VCaP (cell line): ENCODE measurements at regions not wholly inside any gene's neighbourhood (a gene's known extent, or its start where the extent isn't known, plus 50 kb on each side); places are given as distances from the start of the nearest gene placed in this dataset.

ENCODE experiments used
- H3K27ac ChIP-seq: fragments of 450-650 bp; 2 replicates; pipeline ENCODE4 v1.5.1; 2017
- CTCF ChIP-seq: fragments of 450-650 bp; conservative IDR thresholded peaks from 2 replicates; pipeline ENCODE4 v1.5.1; 2017; ENCODE audit warnings: mild to moderate bottlenecking, moderate library complexity

DNA sequence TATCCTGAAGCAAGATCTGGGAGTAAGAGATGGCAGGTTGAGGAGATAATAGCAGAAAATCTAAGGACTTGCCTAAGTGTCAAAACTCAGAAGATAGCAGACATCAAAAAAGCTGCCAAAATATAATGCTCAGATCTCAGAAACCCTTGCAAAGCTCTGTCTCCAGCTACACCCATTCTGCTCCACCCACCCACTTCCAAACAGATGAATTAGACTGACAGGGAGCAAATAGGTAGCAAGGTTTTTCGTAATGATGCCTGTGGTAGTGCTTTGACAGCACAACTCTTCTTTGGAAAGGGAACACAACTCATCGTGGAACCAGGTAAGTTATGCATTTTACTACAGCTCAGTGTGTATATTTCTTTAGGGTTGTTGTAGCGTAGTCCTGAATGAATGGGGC lies 132.6 kb downstream of the DAD1 start:
- TF ChIP-seq CTCF = no peak
- H3K27ac ChIP-seq = no peak overlapping the region

DNA sequence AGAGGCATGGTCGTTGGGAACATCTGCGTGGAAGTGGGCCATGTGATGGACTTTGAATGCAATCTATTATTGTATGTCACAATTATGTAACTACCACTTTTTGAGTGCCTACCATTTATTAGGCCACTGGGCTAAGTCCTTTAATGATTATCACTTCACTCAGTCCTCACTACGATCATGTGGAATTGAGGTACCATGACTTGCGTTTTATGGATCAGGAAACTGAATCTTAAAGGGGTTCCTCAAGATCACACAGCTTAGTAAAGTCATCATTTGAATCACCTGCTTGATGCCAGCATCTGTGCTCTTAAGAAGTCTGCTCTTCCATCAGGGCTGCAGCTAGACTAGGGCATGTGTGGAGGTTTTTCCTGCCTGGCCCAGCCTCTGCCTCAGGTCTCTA lies 136.7 kb downstream of the DAD1 start:
- no peak overlapping the region for H3K27ac ChIP-seq

DNA sequence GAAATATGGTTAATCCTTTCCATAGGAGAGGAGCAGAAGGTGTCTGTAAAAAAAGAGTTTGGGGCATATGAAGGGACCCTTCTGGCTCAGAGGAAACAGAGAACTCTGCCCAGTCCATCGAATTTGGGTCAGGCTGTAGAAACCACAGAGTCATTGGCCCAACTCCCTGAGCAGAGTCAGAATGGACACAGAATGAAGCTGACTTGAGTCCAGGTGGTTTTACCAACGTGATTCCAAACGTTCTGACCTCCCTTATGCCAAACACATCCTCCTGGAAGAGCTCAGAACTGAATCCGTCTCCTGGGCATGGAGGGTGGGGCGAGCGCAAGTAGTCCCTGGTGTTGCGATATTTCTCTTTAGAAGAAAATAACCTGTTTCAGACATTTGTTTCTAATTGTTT lies 138.8 kb downstream of the DAD1 start:
- TF ChIP-seq CTCF = no peak
- no peak overlapping the region for H3K27ac ChIP-seq

More for the DNA sequence above, 136.7 kb downstream of the DAD1 start:
- TF ChIP-seq CTCF = no peak

DNA sequence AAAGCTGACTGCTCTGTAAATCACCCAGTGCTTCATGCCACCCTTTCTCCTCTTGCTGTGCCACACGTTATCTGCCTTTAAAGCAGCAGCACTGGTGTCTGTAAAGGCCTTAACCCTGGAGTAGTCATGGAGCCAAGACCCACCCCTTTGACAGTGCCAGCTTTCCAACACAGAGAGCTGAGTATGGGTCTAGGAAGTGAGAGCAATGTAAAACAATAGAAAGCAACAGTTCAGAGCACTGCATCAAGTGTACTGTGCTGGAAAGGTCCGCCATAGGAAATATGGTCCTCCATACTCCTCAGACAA lies 139.5 kb downstream of the DAD1 start:
- no peak for TF ChIP-seq CTCF
- no peak overlapping the region for H3K27ac ChIP-seq

- no peak for TF ChIP-seq CTCF
- no peak overlapping the region for H3K27ac ChIP-seq
Observed at GRCh38 chr14:22448905-22449599, 140.0 kb downstream of the DAD1 start.

DNA sequence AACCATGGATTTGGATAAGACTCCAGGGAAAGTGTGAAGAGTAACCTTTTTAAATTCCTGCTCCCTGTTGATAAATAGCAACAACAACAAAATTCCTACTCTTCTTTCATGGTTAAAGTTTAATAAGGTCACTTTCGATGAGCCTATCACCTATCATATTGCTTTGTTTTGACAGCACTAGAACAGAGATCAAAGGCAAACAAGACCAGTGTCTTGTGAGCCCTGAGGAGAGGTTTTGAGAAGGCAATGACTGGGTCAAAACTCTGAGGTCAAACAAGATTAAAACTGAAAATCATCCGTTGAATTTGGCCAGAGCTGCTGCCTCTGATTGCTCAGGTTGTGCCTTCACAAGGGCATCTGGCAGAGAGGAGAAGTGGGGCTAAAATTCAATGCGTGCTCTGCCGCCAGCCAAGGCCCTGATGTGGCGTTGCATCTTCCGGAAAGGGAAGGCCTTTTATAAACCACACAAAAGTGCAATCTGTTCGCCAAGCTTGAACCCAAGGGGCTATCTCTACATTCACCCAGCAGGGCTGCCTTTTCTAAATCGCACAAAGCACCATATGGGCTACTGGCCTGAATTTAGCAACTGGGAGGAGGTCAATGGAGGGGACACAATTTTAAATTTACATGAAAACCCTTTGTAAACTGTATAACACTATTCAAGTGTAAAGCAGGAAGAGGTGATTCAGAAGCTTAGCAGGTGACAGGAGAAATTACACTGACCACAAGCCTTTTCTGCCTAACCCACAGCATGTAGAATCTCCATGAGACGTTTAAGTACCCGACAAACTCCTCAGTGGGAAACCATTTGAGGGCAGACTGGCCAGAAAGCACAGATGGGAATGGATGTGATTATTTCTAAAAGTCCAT lies 140.8 kb downstream of the DAD1 start:
- no peak for TF ChIP-seq CTCF
- H3K27ac ChIP-seq = no peak overlapping the region

GRCh38 chr14:22438742-22439141 lies 150.3 kb downstream of the DAD1 start:
- H3K27ac ChIP-seq = no peak overlapping the region
- no peak for TF ChIP-seq CTCF
